ENCODE measurements at regions not wholly inside any gene's neighbourhood (a gene's known extent, or its start where the extent isn't known, plus 50 kb on each side); places are given as distances from the start of the nearest gene placed in this dataset.

GRCh38 chr12:113766131-113766878, 199.8 kb downstream of the RBM19 start:
- Histone ChIP-seq H3K27me3 (peaks cover 0 to 53% of the 10 kb centered on the region in 2 donors), H3K4me3 (no peak overlapping the region), H3K36me3 (no peaks in the 10 kb centered on the region), H3K27ac (no peak overlapping the region), H3K9me3 (no peaks in the 10 kb centered on the region), H3K4me1 (no peaks in the 10 kb centered on the region)
- WGBS, 2 donors, result 40 to 53% methylated on average over 31 to 36 of the region's 36 CpGs
- no peak for DNase-seq (ENCODE audit: low spot score in 2 of 2)
- no peak for TF ChIP-seq CTCF (IDR thresholded peaks at IDR 0.05)
- no peak for TF ChIP-seq EP300 (IDR thresholded peaks at IDR 0.05)
- no peak for TF ChIP-seq POLR2A (IDR thresholded peaks at IDR 0.05)

GRCh38 chr12:113764661-113765060, 201.5 kb downstream of the RBM19 start:
- no peaks in the 10 kb centered on the region for H3K4me1 ChIP-seq
- TF ChIP-seq POLR2A (IDR thresholded peaks at IDR 0.05) (no peak), EP300 (IDR thresholded peaks at IDR 0.05) (no peak), CTCF (IDR thresholded peaks at IDR 0.05) (no peak)
- no peaks in the 10 kb centered on the region for H3K36me3 ChIP-seq
- no peak overlapping the region for H3K4me3 ChIP-seq
- DNase-seq (ENCODE audit: low spot score in 2 of 2), result no peak
- 72 to 74% methylated on average over 10 of the region's 10 CpGs for WGBS, 2 donors
- H3K27ac ChIP-seq, result no peak overlapping the region
- H3K9me3 ChIP-seq, result no peaks in the 10 kb centered on the region
- peaks cover 0 to 55% of the 10 kb centered on the region in 2 donors for H3K27me3 ChIP-seq

- 56 to 57% methylated on average over 17 of the region's 17 CpGs for WGBS, 2 donors
- H3K27ac ChIP-seq, result no peak overlapping the region
Observed at GRCh38 chr12:113762882-113763816, 203.0 kb downstream of the RBM19 start.

GRCh38 chr12:113762155-113762881, 203.8 kb downstream of the RBM19 start:
- H3K4me1 ChIP-seq, result no peaks in the 10 kb centered on the region

More at GRCh38 chr12:113762882-113763816, 203.0 kb downstream of the RBM19 start:
- H3K9me3 ChIP-seq, result peaks cover 0 to 11% (median 0%) of the 10 kb centered on the region in 4 donors
- H3K36me3 ChIP-seq, result no peaks in the 10 kb centered on the region
- H3K4me3 ChIP-seq, result no peak overlapping the region
- H3K4me1 ChIP-seq, result no peaks in the 10 kb centered on the region
- TF ChIP-seq POLR2A (IDR thresholded peaks at IDR 0.05) (no peak), CTCF (IDR thresholded peaks at IDR 0.05) (no peak), EP300 (IDR thresholded peaks at IDR 0.05) (no peak)
- peaks cover 0 to 48% of the 10 kb centered on the region in 2 donors for H3K27me3 ChIP-seq
- no peak for DNase-seq (ENCODE audit: low spot score in 2 of 2)

More at GRCh38 chr12:113762155-113762881, 203.8 kb downstream of the RBM19 start:
- WGBS, 2 donors, result 11 to 13% methylated on average over 19 of the region's 19 CpGs
- no peak for DNase-seq (ENCODE audit: low spot score in 2 of 2)
- no peak overlapping the region for H3K27ac ChIP-seq
- peaks cover 0 to 47% of the 10 kb centered on the region in 2 donors for H3K27me3 ChIP-seq
- peaks cover 0 to 11% (median 0%) of the 10 kb centered on the region in 4 donors for H3K9me3 ChIP-seq
- no peak for TF ChIP-seq CTCF (IDR thresholded peaks at IDR 0.05)
- TF ChIP-seq EP300 (IDR thresholded peaks at IDR 0.05), result no peak
- no peak for TF ChIP-seq POLR2A (IDR thresholded peaks at IDR 0.05)
- no peak overlapping the region for H3K4me3 ChIP-seq
- H3K36me3 ChIP-seq, result no peaks in the 10 kb centered on the region
